ENCODE measurements at regions not wholly inside any gene's neighbourhood (a gene's known extent, or its start where the extent isn't known, plus 50 kb on each side); places are given as distances from the start of the nearest gene placed in this dataset.

GRCh38 chr16:64659866-64660265 is 462.0 kb downstream of the CDH11 start:
- H3K36me3 ChIP-seq (ENCODE audit: control insufficient read depth, insufficient read depth, low read length), result no peaks in the 10 kb centered on the region
- no peak overlapping the region for H3K27ac ChIP-seq (ENCODE audit: low read length)
- H3K4me3 ChIP-seq (ENCODE audit: low read length), result no peak overlapping the region
- DNase-seq, result no peak
- no peaks in the 10 kb centered on the region for H3K4me1 ChIP-seq (ENCODE audit: control insufficient read depth, insufficient read depth, low read length)
- H3K9me3 ChIP-seq (ENCODE audit: control insufficient read depth, low read depth, low read length), result no peaks in the 10 kb centered on the region
- no CpG with 5 or more reads among the region's 1 CpG for WGBS (ENCODE audit: insufficient coverage, low lambda C conversion rate)
- no peaks in the 10 kb centered on the region for H3K27me3 ChIP-seq (ENCODE audit: control insufficient read depth, insufficient read depth, low read length)

- no peak overlapping the region for H3K4me3 ChIP-seq (ENCODE audit: low read length)
- no CpG with 5 or more reads among the region's 3 CpGs for WGBS (ENCODE audit: insufficient coverage, low lambda C conversion rate)
- no peak overlapping the region for H3K27ac ChIP-seq (ENCODE audit: low read length)
- H3K27me3 ChIP-seq (ENCODE audit: control insufficient read depth, insufficient read depth, low read length), result no peaks in the 10 kb centered on the region
- H3K9me3 ChIP-seq (ENCODE audit: control insufficient read depth, low read depth, low read length), result no peaks in the 10 kb centered on the region
- DNase-seq, result no peak
- H3K4me1 ChIP-seq (ENCODE audit: control insufficient read depth, insufficient read depth, low read length), result no peaks in the 10 kb centered on the region
- H3K36me3 ChIP-seq (ENCODE audit: control insufficient read depth, insufficient read depth, low read length), result no peaks in the 10 kb centered on the region
Observed at GRCh38 chr16:64657316-64658011, 464.4 kb downstream of the CDH11 start.

GRCh38 chr16:64656471-64656870 is 465.4 kb downstream of the CDH11 start:
- no peak overlapping the region for H3K4me3 ChIP-seq (ENCODE audit: low read length)
- H3K36me3 ChIP-seq (ENCODE audit: control insufficient read depth, insufficient read depth, low read length), result no peaks in the 10 kb centered on the region
- no peaks in the 10 kb centered on the region for H3K27me3 ChIP-seq (ENCODE audit: control insufficient read depth, insufficient read depth, low read length)
- no peaks in the 10 kb centered on the region for H3K4me1 ChIP-seq (ENCODE audit: control insufficient read depth, insufficient read depth, low read length)
- WGBS (ENCODE audit: insufficient coverage, low lambda C conversion rate), result 64% methylated on average over 3 of the region's 4 CpGs
- H3K9me3 ChIP-seq (ENCODE audit: control insufficient read depth, low read depth, low read length), result no peaks in the 10 kb centered on the region
- no peak overlapping the region for H3K27ac ChIP-seq (ENCODE audit: low read length)
- DNase-seq, result no peak

- H3K27me3 ChIP-seq (ENCODE audit: control insufficient read depth, insufficient read depth, low read length), result no peaks in the 10 kb centered on the region
- H3K27ac ChIP-seq (ENCODE audit: low read length), result no peak overlapping the region
- no peak overlapping the region for H3K4me3 ChIP-seq (ENCODE audit: low read length)
- H3K4me1 ChIP-seq (ENCODE audit: control insufficient read depth, insufficient read depth, low read length), result no peaks in the 10 kb centered on the region
- no peaks in the 10 kb centered on the region for H3K36me3 ChIP-seq (ENCODE audit: control insufficient read depth, insufficient read depth, low read length)
- DNase-seq, result peak; percentile 3 to 13
- no peaks in the 10 kb centered on the region for H3K9me3 ChIP-seq (ENCODE audit: control insufficient read depth, low read depth, low read length)
Observed at GRCh38 chr16:64654178-64654577, 467.7 kb downstream of the CDH11 start.

DNA sequence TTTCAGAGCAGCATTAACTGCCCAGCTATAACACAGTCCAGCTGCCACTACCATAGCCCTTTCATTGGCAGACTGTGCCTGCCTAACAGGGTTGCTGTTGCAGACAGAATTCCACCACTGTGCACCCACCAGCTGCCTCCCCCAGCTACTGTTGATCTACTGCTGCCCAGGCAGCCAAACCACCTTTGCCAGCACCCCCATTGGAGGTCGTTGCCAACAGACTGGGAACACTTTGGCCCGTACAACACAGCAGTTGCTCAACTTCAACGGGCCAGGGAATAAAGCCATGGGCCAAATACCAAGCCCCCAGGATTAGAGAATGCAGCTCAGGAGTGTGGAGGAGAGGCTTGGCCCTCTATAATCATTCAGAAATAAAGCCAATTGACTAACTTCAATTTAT is 473.6 kb downstream of the CDH11 start:
- DNase-seq, result no peak
- Histone ChIP-seq H3K9me3 (ENCODE audit: control insufficient read depth, low read depth, low read length) (no peaks in the 10 kb centered on the region), H3K27ac (ENCODE audit: low read length) (no peak overlapping the region), H3K27me3 (ENCODE audit: control insufficient read depth, insufficient read depth, low read length) (no peaks in the 10 kb centered on the region), H3K36me3 (ENCODE audit: control insufficient read depth, insufficient read depth, low read length) (no peaks in the 10 kb centered on the region), H3K4me3 (ENCODE audit: low read length) (no peak overlapping the region), H3K4me1 (ENCODE audit: control insufficient read depth, insufficient read depth, low read length) (no peaks in the 10 kb centered on the region)
- no CpG with 5 or more reads among the region's 3 CpGs for WGBS (ENCODE audit: insufficient coverage, low lambda C conversion rate)

GRCh38 chr16:64641343-64641742 is 480.5 kb downstream of the CDH11 start:
- Histone ChIP-seq H3K9me3 (ENCODE audit: control insufficient read depth, low read depth, low read length) (no peaks in the 10 kb centered on the region), H3K4me3 (ENCODE audit: low read length) (no peak overlapping the region), H3K27me3 (ENCODE audit: control insufficient read depth, insufficient read depth, low read length) (no peaks in the 10 kb centered on the region), H3K36me3 (ENCODE audit: control insufficient read depth, insufficient read depth, low read length) (no peaks in the 10 kb centered on the region), H3K4me1 (ENCODE audit: control insufficient read depth, insufficient read depth, low read length) (no peaks in the 10 kb centered on the region), H3K27ac (ENCODE audit: low read length) (no peak overlapping the region)
- no peak for DNase-seq
- WGBS (ENCODE audit: insufficient coverage, low lambda C conversion rate), result 100% methylated on average over 2 of the region's 3 CpGs

GRCh38 chr16:64638766-64639165 is 483.1 kb downstream of the CDH11 start:
- Histone ChIP-seq H3K9me3 (ENCODE audit: control insufficient read depth, low read depth, low read length) (no peaks in the 10 kb centered on the region), H3K27me3 (ENCODE audit: control insufficient read depth, insufficient read depth, low read length) (no peaks in the 10 kb centered on the region), H3K36me3 (ENCODE audit: control insufficient read depth, insufficient read depth, low read length) (no peaks in the 10 kb centered on the region), H3K27ac (ENCODE audit: low read length) (no peak overlapping the region), H3K4me3 (ENCODE audit: low read length) (no peak overlapping the region), H3K4me1 (ENCODE audit: control insufficient read depth, insufficient read depth, low read length) (no peaks in the 10 kb centered on the region)
- DNase-seq, result no peak
- 100% methylated on average over 2 of the region's 2 CpGs for WGBS (ENCODE audit: insufficient coverage, low lambda C conversion rate)

DNA sequence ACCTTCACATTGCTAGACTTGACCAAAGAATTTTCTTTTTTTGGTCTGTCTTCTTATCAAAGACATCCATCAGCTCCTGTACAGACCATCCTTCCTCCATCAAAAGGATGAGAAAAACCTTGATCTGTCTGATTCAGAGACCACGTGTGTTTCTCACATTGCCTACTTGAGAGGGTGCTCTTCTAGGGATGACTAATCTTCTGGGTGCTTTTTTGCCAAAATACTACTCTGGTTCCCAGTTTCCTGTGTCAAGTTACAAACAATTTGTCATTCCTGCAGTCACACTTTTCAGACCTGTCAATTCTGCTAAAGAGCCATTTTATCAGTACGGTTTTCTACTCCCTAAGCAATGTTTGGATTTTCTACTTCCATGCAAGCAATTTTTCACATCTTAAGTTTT is 492.2 kb downstream of the CDH11 start:
- Histone ChIP-seq H3K4me1 (ENCODE audit: control insufficient read depth, insufficient read depth, low read length) (no peaks in the 10 kb centered on the region), H3K36me3 (ENCODE audit: control insufficient read depth, insufficient read depth, low read length) (no peaks in the 10 kb centered on the region), H3K9me3 (ENCODE audit: control insufficient read depth, low read depth, low read length) (no peaks in the 10 kb centered on the region), H3K27ac (ENCODE audit: low read length) (no peak overlapping the region), H3K27me3 (ENCODE audit: control insufficient read depth, insufficient read depth, low read length) (no peaks in the 10 kb centered on the region), H3K4me3 (ENCODE audit: low read length) (no peak overlapping the region)
- no peak for DNase-seq
- 100% methylated on average over 1 of the region's 2 CpGs for WGBS (ENCODE audit: insufficient coverage, low lambda C conversion rate)

GRCh38 chr16:64627781-64628180 is 494.1 kb downstream of the CDH11 start:
- Histone ChIP-seq H3K9me3 (ENCODE audit: control insufficient read depth, low read depth, low read length) (no peaks in the 10 kb centered on the region), H3K4me1 (ENCODE audit: control insufficient read depth, insufficient read depth, low read length) (no peaks in the 10 kb centered on the region), H3K4me3 (ENCODE audit: low read length) (no peak overlapping the region), H3K27me3 (ENCODE audit: control insufficient read depth, insufficient read depth, low read length) (no peaks in the 10 kb centered on the region), H3K27ac (ENCODE audit: low read length) (no peak overlapping the region), H3K36me3 (ENCODE audit: control insufficient read depth, insufficient read depth, low read length) (no peaks in the 10 kb centered on the region)
- no peak for DNase-seq
- WGBS (ENCODE audit: insufficient coverage, low lambda C conversion rate), result no CpG with 5 or more reads among the region's 7 CpGs

DNA sequence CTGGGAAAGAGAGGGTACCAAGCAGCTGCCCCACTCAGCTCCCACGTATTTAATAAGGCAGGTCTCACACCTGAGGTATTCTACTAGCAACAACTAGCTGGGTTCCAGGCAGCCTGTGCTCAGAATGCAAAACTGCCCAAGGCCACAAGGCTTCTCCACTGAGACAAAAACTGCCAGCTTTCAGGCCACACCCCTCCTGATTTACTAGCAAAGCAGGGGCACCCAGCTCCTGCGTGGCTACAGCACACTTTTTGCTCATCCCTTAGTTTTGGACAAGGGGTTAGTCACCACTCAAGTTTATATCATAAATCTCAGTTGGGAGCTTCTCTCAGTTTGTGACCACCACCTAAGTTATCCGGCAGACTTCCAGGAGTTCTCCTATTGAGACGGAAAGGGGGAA is 494.6 kb downstream of the CDH11 start:
- H3K9me3 ChIP-seq (ENCODE audit: control insufficient read depth, low read depth, low read length), result no peaks in the 10 kb centered on the region
- DNase-seq, result no peak
- no CpG with 5 or more reads among the region's 4 CpGs for WGBS (ENCODE audit: insufficient coverage, low lambda C conversion rate)
- no peak overlapping the region for H3K4me3 ChIP-seq (ENCODE audit: low read length)
- H3K4me1 ChIP-seq (ENCODE audit: control insufficient read depth, insufficient read depth, low read length), result no peaks in the 10 kb centered on the region
- H3K27ac ChIP-seq (ENCODE audit: low read length), result no peak overlapping the region
- H3K27me3 ChIP-seq (ENCODE audit: control insufficient read depth, insufficient read depth, low read length), result no peaks in the 10 kb centered on the region
- H3K36me3 ChIP-seq (ENCODE audit: control insufficient read depth, insufficient read depth, low read length), result no peaks in the 10 kb centered on the region

- Histone ChIP-seq H3K4me1 (ENCODE audit: control insufficient read depth, insufficient read depth, low read length) (no peaks in the 10 kb centered on the region), H3K9me3 (ENCODE audit: control insufficient read depth, low read depth, low read length) (no peaks in the 10 kb centered on the region), H3K4me3 (ENCODE audit: low read length) (no peak overlapping the region), H3K27ac (ENCODE audit: low read length) (no peak overlapping the region), H3K27me3 (ENCODE audit: control insufficient read depth, insufficient read depth, low read length) (no peaks in the 10 kb centered on the region), H3K36me3 (ENCODE audit: control insufficient read depth, insufficient read depth, low read length) (no peaks in the 10 kb centered on the region)
- no peak for DNase-seq
- no CpG with 5 or more reads among the region's 2 CpGs for WGBS (ENCODE audit: insufficient coverage, low lambda C conversion rate)
Observed at GRCh38 chr16:64626776-64627175, 495.1 kb downstream of the CDH11 start.
